Activated CD8-positive, alpha-beta memory T cell treated with anti-CD3 and anti-CD28 coated beads, Interleukin-2, amount 10 ng/mL, durations not matched to agents 7 days and 5 days (primary cell): ENCODE measurements at regions not wholly inside any gene's neighbourhood (a gene's known extent, or its start where the extent isn't known, plus 50 kb on each side); places are given as distances from the start of the nearest gene placed in this dataset.

ENCODE experiments used
- ATAC-seq: fragments of 150-1000 bp; cut with Tn5 transposase; one replicate; pipeline ENCODE4 v1.10.0; 2021; ENCODE audit warnings: moderate library complexity
- CTCF ChIA-PET: fragments of 350-600 bp; sonication (Branson Sonifier 250); formaldehyde crosslinking; loops from one replicate; lab custom pipeline; 2021; ENCODE audit warnings: antibody characterized with exemption; lab: Charles Lee
- DNase-seq: peaks from one replicate; pipeline ENCODE4 v3.0.0-alpha.2; 2020
- H3K27ac Mint-ChIP-seq: one replicate; pipeline ENCODE4 v1.8.0; 2021; ENCODE audit warnings: mild to moderate bottlenecking, mixed read lengths
- H3K27me3 Mint-ChIP-seq: one replicate; pipeline ENCODE4 v1.8.0; 2021; ENCODE audit warnings: mixed read lengths
- H3K36me3 Mint-ChIP-seq: one replicate; pipeline ENCODE4 v1.8.0; 2021; ENCODE audit warnings: mild to moderate bottlenecking, mixed read lengths
- H3K4me1 Mint-ChIP-seq: one replicate; pipeline ENCODE4 v1.8.0; 2021; ENCODE audit warnings: mixed read lengths
- H3K4me3 Mint-ChIP-seq: one replicate; pipeline ENCODE4 v1.8.0; 2021; ENCODE audit warnings: mild to moderate bottlenecking, moderate library complexity, mixed read lengths
- H3K9me3 Mint-ChIP-seq: one replicate; pipeline ENCODE4 v1.8.0; 2022; ENCODE audit warnings: low read depth, mixed read lengths

DNA sequence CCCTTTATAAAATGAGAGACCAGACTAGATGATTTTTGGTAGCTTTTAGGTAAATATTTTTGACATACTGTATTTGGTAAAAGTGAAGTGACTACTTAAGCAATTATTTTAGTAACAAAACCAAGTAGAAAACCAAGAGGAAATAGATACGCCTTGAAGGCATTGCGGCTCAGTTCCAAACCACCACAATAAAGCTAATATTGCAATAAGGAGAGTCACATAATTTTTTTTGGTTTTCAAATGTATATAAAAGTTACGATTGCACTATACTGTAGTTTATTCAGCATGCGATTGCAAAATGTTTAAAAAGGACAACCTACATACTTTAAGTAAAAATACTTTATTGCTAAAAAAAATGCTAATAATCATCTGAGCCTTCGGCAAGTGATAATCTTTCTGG is 581.7 kb upstream of the POT1 start:
- Mint-ChIP-seq H3K27ac (no peak overlapping the region), H3K4me3 (no peak overlapping the region), H3K9me3 (peaks cover 4% of the 10 kb centered on the region), H3K27me3 (no peaks in the 10 kb centered on the region), H3K4me1 (no peaks in the 10 kb centered on the region), H3K36me3 (no peaks in the 10 kb centered on the region)
- ATAC-seq = no peak
- CTCF ChIA-PET = no interaction called here
- DNase-seq = no peak

DNA sequence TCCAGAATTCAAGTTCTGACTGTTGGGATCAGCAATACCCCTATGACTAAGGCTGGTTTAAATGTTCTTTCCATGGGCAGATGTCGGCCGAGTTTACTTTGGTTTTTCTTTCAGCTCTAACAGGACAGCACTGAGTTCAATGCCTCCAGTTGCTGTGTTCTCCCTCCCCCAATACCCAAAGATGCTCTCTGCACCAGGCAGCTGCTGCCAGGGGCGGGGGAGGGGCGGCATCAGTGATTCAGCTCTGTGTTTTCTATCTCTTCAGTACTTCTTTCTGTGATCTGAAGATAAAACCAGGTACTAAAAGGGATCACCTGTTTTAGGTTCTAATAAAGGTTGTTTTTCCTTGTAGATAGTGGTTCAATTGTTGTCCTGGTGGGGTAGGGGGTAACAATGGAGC is 576.7 kb upstream of the POT1 start:
- CTCF ChIA-PET = no interaction called here
- H3K27ac Mint-ChIP-seq = no peak overlapping the region
- no peak for DNase-seq
- no peak overlapping the region for H3K4me3 Mint-ChIP-seq
- no peaks in the 10 kb centered on the region for H3K4me1 Mint-ChIP-seq
- H3K9me3 Mint-ChIP-seq = peaks cover 12% of the 10 kb centered on the region
- ATAC-seq = no peak
- no peaks in the 10 kb centered on the region for H3K36me3 Mint-ChIP-seq
- H3K27me3 Mint-ChIP-seq = no peaks in the 10 kb centered on the region

DNA sequence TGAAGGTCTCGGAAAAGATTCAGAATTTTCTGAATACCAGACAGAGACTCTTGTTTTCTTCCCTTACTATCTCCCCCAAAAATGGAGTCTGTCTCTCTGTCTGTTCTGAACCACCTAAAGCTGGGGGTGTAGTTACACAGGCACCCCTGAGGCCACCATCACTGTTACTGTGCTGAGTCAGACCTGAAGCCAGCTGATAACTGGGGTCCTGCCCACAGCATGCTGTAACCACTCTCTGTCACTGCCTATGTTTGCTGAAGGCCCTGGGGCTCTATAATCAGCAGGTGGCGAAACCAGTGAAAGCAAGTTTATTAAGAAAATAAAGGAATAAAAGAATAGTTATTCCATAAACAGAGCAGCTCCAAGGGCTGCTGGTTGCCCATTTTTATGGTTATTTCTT is 575.2 kb upstream of the POT1 start:
- CTCF ChIA-PET = no interaction called here
- Mint-ChIP-seq H3K4me1 (no peaks in the 10 kb centered on the region), H3K36me3 (no peaks in the 10 kb centered on the region), H3K27me3 (no peaks in the 10 kb centered on the region), H3K27ac (no peak overlapping the region), H3K4me3 (no peak overlapping the region), H3K9me3 (peaks cover 12% of the 10 kb centered on the region)
- ATAC-seq = no peak
- DNase-seq = no peak

DNA sequence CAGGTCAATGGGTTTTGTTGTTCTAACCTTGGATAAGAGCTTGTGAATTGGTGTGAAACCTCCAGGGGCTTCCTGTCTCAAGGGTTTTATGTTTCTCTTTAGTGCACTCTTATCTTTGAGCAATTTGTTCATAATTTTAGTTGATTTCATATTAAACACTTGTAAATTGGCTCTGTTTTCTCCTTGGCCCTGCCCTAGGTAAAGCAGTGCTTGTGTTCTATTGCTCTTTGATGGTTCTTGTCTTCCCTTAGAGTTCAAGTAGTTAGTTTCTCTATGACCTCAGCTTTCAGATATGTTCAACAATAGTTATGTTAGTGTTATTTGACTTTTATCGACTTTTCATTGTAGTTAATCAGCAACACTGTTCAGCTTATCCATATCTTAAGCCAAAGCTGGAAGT is 566.4 kb upstream of the POT1 start:
- ATAC-seq (no peak), DNase-seq (no peak)
- H3K9me3 Mint-ChIP-seq = peaks cover 2% of the 10 kb centered on the region
- CTCF ChIA-PET = no interaction called here
- no peak overlapping the region for H3K4me3 Mint-ChIP-seq
- no peaks in the 10 kb centered on the region for H3K27me3 Mint-ChIP-seq
- no peak overlapping the region for H3K27ac Mint-ChIP-seq
- H3K4me1 Mint-ChIP-seq = no peaks in the 10 kb centered on the region
- H3K36me3 Mint-ChIP-seq = no peaks in the 10 kb centered on the region

DNA sequence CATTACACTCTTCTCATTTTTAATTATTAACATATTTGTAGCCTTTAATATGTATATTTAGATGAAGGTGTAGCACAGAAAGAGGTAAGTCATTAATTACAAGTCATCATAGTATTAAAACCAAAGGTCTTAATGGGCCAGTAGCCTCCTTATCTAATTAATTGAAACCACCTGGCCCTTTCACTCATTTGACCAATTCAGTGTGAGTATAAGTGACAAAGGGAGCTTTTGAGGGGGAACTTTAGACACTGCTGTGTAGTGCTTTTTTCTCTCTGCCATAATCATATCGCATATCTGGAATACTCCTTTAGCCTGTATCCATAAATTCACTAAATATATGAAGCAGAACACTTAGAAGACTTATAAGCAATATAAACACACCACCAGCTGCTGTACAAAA is 562.9 kb upstream of the POT1 start:
- CTCF ChIA-PET = no interaction called here
- ATAC-seq (no peak), DNase-seq (no peak)
- Mint-ChIP-seq H3K36me3 (no peaks in the 10 kb centered on the region), H3K4me3 (no peak overlapping the region), H3K27me3 (no peaks in the 10 kb centered on the region), H3K4me1 (no peaks in the 10 kb centered on the region), H3K9me3 (no peaks in the 10 kb centered on the region), H3K27ac (no peak overlapping the region)

DNA sequence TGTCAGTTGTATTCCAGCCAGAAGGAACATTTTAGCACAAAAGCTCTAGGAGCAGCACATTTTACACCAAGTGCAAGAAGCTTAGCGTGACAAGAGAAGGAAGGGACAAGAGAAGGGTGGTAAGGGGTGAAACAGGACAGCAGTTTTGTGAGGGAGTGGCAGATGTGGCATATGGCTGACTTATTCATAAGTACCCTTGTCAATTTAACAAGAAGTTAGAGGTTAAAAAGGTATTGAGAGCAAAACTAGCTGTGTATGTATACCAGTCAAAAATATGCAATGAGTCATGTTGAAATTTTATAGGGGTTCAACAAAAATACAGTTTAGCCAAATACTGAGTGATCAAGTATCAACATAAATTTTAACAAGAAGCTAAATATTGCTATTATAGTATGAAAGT is 561.5 kb upstream of the POT1 start:
- no peak for ATAC-seq
- Mint-ChIP-seq H3K4me1 (no peaks in the 10 kb centered on the region), H3K9me3 (peaks cover 5% of the 10 kb centered on the region), H3K27ac (no peak overlapping the region), H3K36me3 (no peaks in the 10 kb centered on the region), H3K4me3 (no peak overlapping the region), H3K27me3 (no peaks in the 10 kb centered on the region)
- no peak for DNase-seq
- CTCF ChIA-PET = no interaction called here

DNA sequence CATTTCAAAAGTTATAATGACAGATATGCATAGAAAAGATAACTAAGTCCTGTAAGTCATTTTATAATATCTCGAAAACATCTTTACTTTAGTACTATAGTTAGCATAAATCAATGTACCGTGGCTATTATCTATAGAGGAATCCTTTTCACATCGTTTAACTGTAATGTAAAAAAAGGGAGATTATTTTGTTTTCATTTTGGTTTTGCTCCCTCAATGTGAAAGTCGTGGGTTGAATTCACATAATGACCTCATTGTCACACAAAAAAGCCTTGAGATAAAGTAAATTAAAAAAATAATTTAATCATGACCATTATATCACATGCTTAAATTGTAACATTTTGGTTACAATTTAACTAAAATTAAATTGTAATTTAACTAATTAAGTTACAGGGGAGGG is 560.5 kb upstream of the POT1 start:
- H3K36me3 Mint-ChIP-seq = no peaks in the 10 kb centered on the region
- CTCF ChIA-PET = no interaction called here
- H3K9me3 Mint-ChIP-seq = peaks cover 5% of the 10 kb centered on the region
- H3K4me3 Mint-ChIP-seq = no peak overlapping the region
- ATAC-seq (no peak), DNase-seq (no peak)
- H3K27ac Mint-ChIP-seq = no peak overlapping the region
- H3K4me1 Mint-ChIP-seq = no peaks in the 10 kb centered on the region
- no peaks in the 10 kb centered on the region for H3K27me3 Mint-ChIP-seq

DNA sequence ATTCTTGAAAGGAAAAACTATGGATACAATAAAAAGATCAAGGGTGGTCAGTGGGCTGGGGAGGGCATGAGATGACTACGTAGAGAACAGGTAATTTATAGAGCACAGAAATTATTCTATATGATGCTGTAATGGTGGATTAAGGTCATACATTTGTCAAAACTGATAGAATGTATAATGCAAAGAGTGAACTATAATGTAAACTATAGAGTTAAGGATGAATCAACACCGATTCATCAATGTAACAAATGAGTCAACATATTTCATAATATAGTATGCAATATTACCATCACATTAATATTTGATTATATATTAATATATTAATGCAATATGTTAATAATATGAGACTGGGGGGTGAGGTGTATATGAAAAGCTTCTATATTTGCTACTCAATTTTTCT is 555.6 kb upstream of the POT1 start:
- Mint-ChIP-seq H3K4me3 (no peak overlapping the region), H3K27ac (no peak overlapping the region), H3K36me3 (no peaks in the 10 kb centered on the region), H3K9me3 (peaks cover 8% of the 10 kb centered on the region), H3K4me1 (no peaks in the 10 kb centered on the region), H3K27me3 (no peaks in the 10 kb centered on the region)
- no peak for ATAC-seq
- CTCF ChIA-PET = no interaction called here
- no peak for DNase-seq

DNA sequence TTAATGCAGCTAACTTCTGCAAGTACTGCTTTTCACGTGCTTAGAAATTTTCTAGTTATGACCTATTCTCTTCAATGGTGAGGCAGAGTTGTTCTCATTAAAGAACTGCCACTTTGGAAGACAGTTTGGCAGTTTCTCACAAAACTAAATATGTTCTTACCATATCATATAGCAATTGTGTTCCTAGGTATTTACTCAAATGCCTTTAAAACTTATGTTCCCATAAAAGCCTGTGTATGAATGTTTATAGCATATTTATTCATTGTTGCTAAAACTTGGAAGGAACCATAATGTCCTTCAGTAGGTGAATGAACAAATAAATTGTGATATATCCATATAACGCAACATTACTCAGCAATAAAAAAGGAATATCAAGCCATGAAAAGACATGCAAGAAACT is 555.1 kb upstream of the POT1 start:
- Mint-ChIP-seq H3K27ac (no peak overlapping the region), H3K4me3 (no peak overlapping the region), H3K9me3 (peaks cover 8% of the 10 kb centered on the region), H3K4me1 (no peaks in the 10 kb centered on the region), H3K36me3 (no peaks in the 10 kb centered on the region), H3K27me3 (no peaks in the 10 kb centered on the region)
- CTCF ChIA-PET = no interaction called here
- ATAC-seq (no peak), DNase-seq (no peak)

DNA sequence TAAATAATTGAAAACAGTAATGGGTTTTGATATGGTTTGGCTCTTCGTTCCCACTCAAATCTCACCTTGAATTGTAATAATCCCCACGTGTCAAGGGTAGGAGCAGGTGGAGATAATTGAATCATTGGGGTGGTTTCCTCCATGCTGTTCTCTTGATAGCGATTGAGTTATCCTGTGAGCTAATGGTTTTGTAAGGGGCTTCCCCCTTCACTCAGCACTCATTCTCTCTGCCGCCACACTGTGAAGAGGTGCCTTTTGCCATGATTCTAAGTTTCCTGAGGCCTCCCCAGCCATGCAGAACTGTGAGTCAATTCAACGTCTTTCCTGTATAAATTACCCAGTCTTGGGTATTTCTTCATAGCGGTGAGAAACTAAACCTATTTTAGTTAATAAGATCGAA is 551.7 kb upstream of the POT1 start:
- Mint-ChIP-seq H3K36me3 (no peaks in the 10 kb centered on the region), H3K27me3 (no peaks in the 10 kb centered on the region), H3K4me1 (no peaks in the 10 kb centered on the region), H3K27ac (no peak overlapping the region), H3K4me3 (no peak overlapping the region), H3K9me3 (peaks cover 6% of the 10 kb centered on the region)
- no peak for DNase-seq
- ATAC-seq = no peak
- CTCF ChIA-PET = no interaction called here

DNA sequence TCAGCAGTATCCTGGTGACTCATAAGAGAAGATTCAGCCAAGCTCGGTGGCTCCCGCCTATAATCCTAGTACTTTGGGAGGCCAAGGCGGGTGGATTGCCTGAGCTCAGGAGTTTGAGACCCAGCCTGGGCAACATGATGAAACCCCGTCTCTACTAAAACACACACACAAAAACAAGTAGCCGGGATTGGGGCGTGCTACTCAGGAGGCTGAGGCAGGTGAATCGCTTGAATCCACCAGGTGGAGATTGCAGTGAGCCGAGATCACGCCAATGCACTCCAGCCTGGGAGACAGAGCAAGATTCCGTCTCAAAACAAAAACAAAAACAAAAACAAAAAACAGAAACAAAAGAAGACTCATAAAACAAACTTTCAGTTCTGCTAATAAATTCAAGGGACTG is 551.1 kb upstream of the POT1 start:
- no peaks in the 10 kb centered on the region for H3K36me3 Mint-ChIP-seq
- peaks cover 6% of the 10 kb centered on the region for H3K9me3 Mint-ChIP-seq
- CTCF ChIA-PET = no interaction called here
- no peaks in the 10 kb centered on the region for H3K4me1 Mint-ChIP-seq
- ATAC-seq (no peak), DNase-seq (no peak)
- H3K27me3 Mint-ChIP-seq = no peaks in the 10 kb centered on the region
- H3K4me3 Mint-ChIP-seq = no peak overlapping the region
- H3K27ac Mint-ChIP-seq = no peak overlapping the region

DNA sequence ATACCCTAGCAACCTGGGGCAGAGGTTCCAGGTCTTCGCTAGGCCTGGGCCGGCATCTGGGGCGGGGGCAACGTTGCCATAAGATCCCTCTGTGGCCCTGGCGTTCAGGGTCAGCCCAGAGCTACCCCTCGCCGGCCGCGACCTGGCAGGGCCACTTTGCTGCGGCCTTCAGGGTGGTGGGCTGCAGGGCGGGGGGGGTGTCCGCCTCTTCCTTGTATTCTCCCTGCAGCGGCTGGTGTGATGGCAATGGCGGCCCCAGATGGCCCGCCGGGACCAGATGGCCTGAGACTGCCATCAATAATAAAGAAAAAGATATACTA is 539.2 kb upstream of the POT1 start:
- CTCF ChIA-PET = no interaction called here
- no peak overlapping the region for H3K27ac Mint-ChIP-seq
- H3K4me1 Mint-ChIP-seq = no peaks in the 10 kb centered on the region
- no peak for ATAC-seq
- no peak for DNase-seq
- no peak overlapping the region for H3K4me3 Mint-ChIP-seq
- H3K27me3 Mint-ChIP-seq = no peaks in the 10 kb centered on the region
- peaks cover 4% of the 10 kb centered on the region for H3K9me3 Mint-ChIP-seq
- H3K36me3 Mint-ChIP-seq = no peaks in the 10 kb centered on the region

DNA sequence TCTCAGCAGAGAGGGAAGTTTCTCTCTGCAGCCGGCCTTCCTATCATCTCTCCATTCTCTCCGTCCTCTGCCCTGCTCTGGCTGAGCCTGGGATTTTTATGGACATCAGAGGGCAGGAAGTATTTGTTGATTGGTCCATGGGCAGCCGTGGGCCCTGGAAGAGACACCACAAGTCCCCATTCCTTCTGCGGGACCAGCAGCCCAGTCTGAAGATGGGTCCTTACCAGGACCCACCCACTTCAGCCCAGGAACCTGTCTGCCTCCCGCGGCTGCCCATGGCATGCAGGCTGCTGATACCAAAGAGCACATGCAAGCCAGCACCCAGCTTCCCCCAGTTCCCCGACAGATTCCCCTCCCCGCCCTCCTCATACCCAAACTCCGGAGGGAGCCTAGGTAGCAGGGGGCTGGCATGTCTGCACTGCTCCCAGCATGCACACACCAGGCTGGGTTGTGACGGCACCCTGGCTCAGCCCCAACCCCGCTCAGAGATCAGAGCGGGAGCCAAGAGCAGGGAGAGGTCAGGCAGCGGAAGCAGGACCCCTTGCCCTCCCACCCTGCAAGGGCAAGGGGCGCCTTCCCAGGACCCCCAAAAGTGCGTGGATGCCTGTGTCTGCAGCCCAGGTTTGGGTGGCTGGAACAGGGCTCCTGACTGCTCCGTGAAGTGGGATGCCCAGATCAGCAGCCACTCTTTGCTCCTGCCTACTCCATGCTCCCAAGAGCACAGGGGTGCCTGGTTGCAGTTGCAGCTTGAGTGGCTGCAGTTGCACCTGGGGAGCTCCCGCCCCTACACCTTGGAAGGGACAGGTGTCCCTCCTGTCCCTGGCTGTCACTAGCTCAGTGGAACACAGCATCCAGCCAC is 538.6 kb upstream of the POT1 start:
- no peaks in the 10 kb centered on the region for H3K27me3 Mint-ChIP-seq
- H3K27ac Mint-ChIP-seq = no peak overlapping the region
- H3K4me3 Mint-ChIP-seq = no peak overlapping the region
- no peaks in the 10 kb centered on the region for H3K36me3 Mint-ChIP-seq
- peaks cover 6% of the 10 kb centered on the region for H3K9me3 Mint-ChIP-seq
- no peak for DNase-seq
- no peak for ATAC-seq
- H3K4me1 Mint-ChIP-seq = no peaks in the 10 kb centered on the region
- CTCF ChIA-PET = no interaction called here

DNA sequence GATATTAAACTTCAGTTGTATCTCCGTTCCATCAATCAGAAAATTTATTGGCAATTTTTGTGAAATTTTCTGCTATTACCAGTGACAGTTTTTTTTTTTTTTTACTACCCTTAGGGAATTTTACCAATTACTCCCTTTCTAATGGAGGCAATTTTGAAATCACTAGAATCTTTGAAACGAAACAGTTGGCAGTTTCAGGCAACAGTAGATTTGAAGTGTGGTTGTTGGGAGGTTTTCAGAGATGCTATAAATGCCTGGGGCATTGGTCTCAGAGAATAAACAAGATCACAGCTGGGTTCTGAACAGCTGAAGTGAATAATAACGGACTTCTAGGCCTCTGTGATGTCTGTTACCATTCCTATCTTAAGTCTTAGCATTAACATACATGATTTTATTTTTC is 535.9 kb upstream of the POT1 start:
- Mint-ChIP-seq H3K4me1 (no peaks in the 10 kb centered on the region), H3K27ac (no peak overlapping the region), H3K4me3 (no peak overlapping the region), H3K9me3 (peaks cover 9% of the 10 kb centered on the region), H3K36me3 (no peaks in the 10 kb centered on the region), H3K27me3 (no peaks in the 10 kb centered on the region)
- CTCF ChIA-PET = no interaction called here
- ATAC-seq = no peak
- DNase-seq = no peak

DNA sequence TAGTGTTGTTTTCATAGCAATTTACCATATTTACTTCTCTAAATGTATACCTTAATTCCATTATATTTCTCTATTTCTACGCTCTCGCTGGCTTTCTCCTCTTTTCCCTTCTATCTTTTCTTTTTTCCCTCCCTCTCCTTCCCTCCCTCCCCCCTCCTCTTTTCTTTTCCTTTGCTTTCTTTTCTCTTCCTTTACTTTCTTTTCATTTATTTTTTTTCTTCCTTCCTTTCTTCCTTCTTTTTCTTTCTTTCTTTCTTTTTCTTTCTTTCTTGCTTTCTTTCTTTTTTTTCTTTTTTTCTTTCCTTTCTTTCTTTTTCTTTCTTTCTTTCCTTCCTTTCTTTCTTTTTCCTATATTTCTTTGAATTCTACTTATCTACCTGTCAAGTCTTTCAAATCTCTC is 533.0 kb upstream of the POT1 start:
- H3K9me3 Mint-ChIP-seq = peaks cover 8% of the 10 kb centered on the region
- no peaks in the 10 kb centered on the region for H3K36me3 Mint-ChIP-seq
- no peak overlapping the region for H3K27ac Mint-ChIP-seq
- no peaks in the 10 kb centered on the region for H3K4me1 Mint-ChIP-seq
- CTCF ChIA-PET = no interaction called here
- ATAC-seq = no peak
- no peak for DNase-seq
- H3K4me3 Mint-ChIP-seq = no peak overlapping the region
- H3K27me3 Mint-ChIP-seq = no peaks in the 10 kb centered on the region
